Glutamatergic neuron (in vitro differentiated cells): ENCODE measurements at regions not wholly inside any gene's neighbourhood (a gene's known extent, or its start where the extent isn't known, plus 50 kb on each side); places are given as distances from the start of the nearest gene placed in this dataset.

ENCODE experiments used
- DNase-seq: peaks from one replicate; pipeline ENCODE4 v3.0.0; 2022
- H3K27ac Mint-ChIP-seq: one replicate; pipeline ENCODE4 v1.8.0; 2020; ENCODE audit warnings: mild to moderate bottlenecking, mixed read lengths, inconsistent platforms; ENCODE audit not compliant: unreplicated experiment
- H3K27me3 Mint-ChIP-seq: one replicate; pipeline ENCODE4 v1.8.0; 2020; ENCODE audit warnings: mild to moderate bottlenecking, moderate library complexity, mixed read lengths, inconsistent platforms; ENCODE audit not compliant: unreplicated experiment
- H3K36me3 Mint-ChIP-seq: one replicate; pipeline ENCODE4 v1.8.0; 2020; ENCODE audit warnings: mild to moderate bottlenecking, mixed read lengths, inconsistent platforms; ENCODE audit not compliant: unreplicated experiment
- H3K4me1 Mint-ChIP-seq: one replicate; pipeline ENCODE4 v1.8.0; 2020; ENCODE audit warnings: mild to moderate bottlenecking, low read depth, mixed read lengths, inconsistent platforms; ENCODE audit not compliant: unreplicated experiment
- H3K4me3 Mint-ChIP-seq: one replicate; pipeline ENCODE4 v1.8.0; 2020; ENCODE audit warnings: mild to moderate bottlenecking, mixed read lengths, inconsistent platforms; ENCODE audit not compliant: unreplicated experiment
- H3K9me3 Mint-ChIP-seq: one replicate; pipeline ENCODE4 v1.8.0; 2020; ENCODE audit warnings: mild to moderate bottlenecking, moderate library complexity, mixed read lengths, inconsistent platforms; ENCODE audit not compliant: unreplicated experiment
- CTCF ChIP-seq: fragments of 200-600 bp; sonication (generic); IDR thresholded peaks from one replicate; pipeline ENCODE4 v1.5.0; 2021; ENCODE audit not compliant: partially characterized antibody, unreplicated experiment

GRCh38 chr10:130545697-130546096 lies 409.5 kb downstream of the GLRX3 start:
- no peak overlapping the region for H3K4me3 Mint-ChIP-seq
- H3K4me1 Mint-ChIP-seq = no peaks in the 10 kb centered on the region
- H3K36me3 Mint-ChIP-seq = peaks cover 5% of the 10 kb centered on the region
- peaks cover 2% of the 10 kb centered on the region for H3K27me3 Mint-ChIP-seq
- TF ChIP-seq CTCF = no peak
- peaks cover 11% of the 10 kb centered on the region for H3K9me3 Mint-ChIP-seq
- no peak overlapping the region for H3K27ac Mint-ChIP-seq
- no peak for DNase-seq

GRCh38 chr10:130546841-130547240 lies 410.6 kb downstream of the GLRX3 start:
- no peak overlapping the region for H3K27ac Mint-ChIP-seq
- H3K9me3 Mint-ChIP-seq = peaks cover 11% of the 10 kb centered on the region
- H3K4me3 Mint-ChIP-seq = no peak overlapping the region
- H3K36me3 Mint-ChIP-seq = peaks cover 5% of the 10 kb centered on the region
- no peak for TF ChIP-seq CTCF
- no peaks in the 10 kb centered on the region for H3K4me1 Mint-ChIP-seq
- peaks cover 2% of the 10 kb centered on the region for H3K27me3 Mint-ChIP-seq
- no peak for DNase-seq

- H3K27ac Mint-ChIP-seq = no peak overlapping the region
- H3K9me3 Mint-ChIP-seq = peaks cover 11% of the 10 kb centered on the region
- no peak overlapping the region for H3K4me3 Mint-ChIP-seq
- no peak for TF ChIP-seq CTCF
- peaks cover 5% of the 10 kb centered on the region for H3K36me3 Mint-ChIP-seq
- H3K27me3 Mint-ChIP-seq = peaks cover 3% of the 10 kb centered on the region
- H3K4me1 Mint-ChIP-seq = no peaks in the 10 kb centered on the region
- DNase-seq = no peak
Measured at GRCh38 chr10:130547368-130547767, 411.2 kb downstream of the GLRX3 start.

GRCh38 chr10:130550952-130551674 lies 414.9 kb downstream of the GLRX3 start:
- peaks cover 13% of the 10 kb centered on the region for H3K9me3 Mint-ChIP-seq
- H3K27ac Mint-ChIP-seq = no peak overlapping the region
- H3K27me3 Mint-ChIP-seq = peaks cover 10% of the 10 kb centered on the region
- H3K4me1 Mint-ChIP-seq = peaks cover 7% of the 10 kb centered on the region
- H3K36me3 Mint-ChIP-seq = peaks cover 11% of the 10 kb centered on the region
- no peak for DNase-seq
- H3K4me3 Mint-ChIP-seq = no peak overlapping the region
- no peak for TF ChIP-seq CTCF

GRCh38 chr10:130551676-130552075 lies 415.5 kb downstream of the GLRX3 start:
- DNase-seq = no peak
- Mint-ChIP-seq H3K4me1 (peaks cover 7% of the 10 kb centered on the region), H3K27me3 (peaks cover 10% of the 10 kb centered on the region), H3K27ac (no peak overlapping the region), H3K36me3 (peaks cover 12% of the 10 kb centered on the region), H3K4me3 (no peak overlapping the region), H3K9me3 (peaks cover 13% of the 10 kb centered on the region)
- no peak for TF ChIP-seq CTCF
